ENCODE measurements at regions not wholly inside any gene's neighbourhood (a gene's known extent, or its start where the extent isn't known, plus 50 kb on each side); places are given as distances from the start of the nearest gene placed in this dataset.

DNA sequence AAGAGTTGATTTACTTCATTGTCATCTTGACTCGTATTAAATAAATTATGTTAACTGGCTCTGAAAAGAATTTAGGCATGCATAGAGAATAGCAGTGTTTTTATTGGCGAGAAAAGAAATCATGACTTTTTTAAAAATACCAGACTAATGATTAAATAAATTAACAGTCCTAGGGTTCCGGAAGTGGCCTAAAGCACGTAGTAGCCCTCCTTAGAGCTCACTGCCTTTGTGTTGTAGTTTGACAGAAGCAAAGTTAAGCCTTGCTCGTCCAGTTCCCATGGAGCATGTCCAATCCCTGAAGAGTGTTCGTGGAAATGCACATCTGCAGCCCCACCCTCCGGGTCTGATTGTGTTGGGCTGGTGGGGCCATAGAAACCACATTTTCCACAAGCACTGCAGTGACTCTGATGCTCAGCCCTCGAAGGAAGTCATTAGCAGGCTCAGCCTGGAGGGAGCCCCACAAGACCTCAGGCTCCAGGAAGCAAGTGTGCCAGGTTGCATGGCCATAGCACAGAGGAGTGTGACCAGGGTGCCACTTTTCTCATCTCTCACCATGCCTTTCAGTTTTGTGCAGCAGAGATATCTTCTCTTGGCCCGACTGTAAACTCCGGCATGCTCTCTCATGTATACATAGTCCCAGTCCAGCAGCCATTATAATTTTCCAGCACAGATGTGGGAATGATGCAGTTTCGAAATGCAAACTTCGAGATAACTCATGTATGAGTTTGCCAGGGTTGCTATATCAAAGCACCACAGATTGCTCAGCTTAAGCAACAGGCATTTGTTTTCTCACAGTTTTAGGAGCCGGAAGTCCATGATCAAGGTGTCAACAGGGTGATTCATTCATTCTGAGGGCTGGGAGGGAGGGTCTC is 188.6 kb upstream of the SH3BP4 start:
- no peaks in the 10 kb centered on the region for H3K36me3 ChIP-seq (ENCODE audit: control insufficient read depth in 2 of 2, extremely low read depth in 1 of 2, insufficient read depth in 2 of 2, low read length in 2 of 2)
- no peak overlapping the region for H3K9ac ChIP-seq (ENCODE audit: control insufficient read depth, extremely low read depth, insufficient read depth, low read length)
- DNase-seq (ENCODE audit: low read depth, low spot score) = no peak
- no peak for FAIRE-seq
- no peaks in the 10 kb centered on the region for H3K4me1 ChIP-seq (ENCODE audit: control insufficient read depth, extremely low read depth, insufficient read depth, low read length)
- no peaks in the 10 kb centered on the region for H3K9me1 ChIP-seq (ENCODE audit: control insufficient read depth, extremely low read depth, insufficient read depth, low read length)
- no peaks in the 10 kb centered on the region for H3K9me3 ChIP-seq (ENCODE audit: control insufficient read depth, low read depth, low read length)
- H3K27ac ChIP-seq (ENCODE audit: control insufficient read depth, insufficient read depth, low read length) = no peak overlapping the region
- no peak overlapping the region for H3K4me2 ChIP-seq (ENCODE audit: control insufficient read depth, extremely low read depth, insufficient read depth, low read depth, low read length)
- no peaks in the 10 kb centered on the region for H3K79me2 ChIP-seq (ENCODE audit: control insufficient read depth, insufficient read depth, low read length)
- dilution Hi-C loops (cut with MboI; ENCODE audit: extremely low pct_ligation_motif_present, low sequenced_read_pairs) = no loop called here
- H2AFZ ChIP-seq (ENCODE audit: control insufficient read depth, low read length) = no peak overlapping the region
- TF ChIP-seq EZH2 (IDR thresholded peaks at IDR 0.05; ENCODE audit: low read length) = no peak
- TF ChIP-seq, protein P1, sequence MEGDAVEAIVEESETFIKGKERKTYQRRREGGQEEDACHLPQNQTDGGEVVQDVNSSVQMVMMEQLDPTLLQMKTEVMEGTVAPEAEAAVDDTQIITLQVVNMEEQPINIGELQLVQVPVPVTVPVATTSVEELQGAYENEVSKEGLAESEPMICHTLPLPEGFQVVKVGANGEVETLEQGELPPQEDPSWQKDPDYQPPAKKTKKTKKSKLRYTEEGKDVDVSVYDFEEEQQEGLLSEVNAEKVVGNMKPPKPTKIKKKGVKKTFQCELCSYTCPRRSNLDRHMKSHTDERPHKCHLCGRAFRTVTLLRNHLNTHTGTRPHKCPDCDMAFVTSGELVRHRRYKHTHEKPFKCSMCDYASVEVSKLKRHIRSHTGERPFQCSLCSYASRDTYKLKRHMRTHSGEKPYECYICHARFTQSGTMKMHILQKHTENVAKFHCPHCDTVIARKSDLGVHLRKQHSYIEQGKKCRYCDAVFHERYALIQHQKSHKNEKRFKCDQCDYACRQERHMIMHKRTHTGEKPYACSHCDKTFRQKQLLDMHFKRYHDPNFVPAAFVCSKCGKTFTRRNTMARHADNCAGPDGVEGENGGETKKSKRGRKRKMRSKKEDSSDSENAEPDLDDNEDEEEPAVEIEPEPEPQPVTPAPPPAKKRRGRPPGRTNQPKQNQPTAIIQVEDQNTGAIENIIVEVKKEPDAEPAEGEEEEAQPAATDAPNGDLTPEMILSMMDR (optimal IDR thresholded peaks at IDR 0.05 in 1 of 3, IDR thresholded peaks at IDR 0.05 in 1 of 3, conservative IDR thresholded peaks at IDR 0.05 in 1 of 3; ENCODE audit: extremely low read depth in 1 of 3, insufficient read depth in 2 of 3, low read length in 3 of 3) = no peak
- H3K27me3 ChIP-seq (ENCODE audit: control insufficient read depth, extremely low read depth, insufficient read depth, low read length) = peaks cover 8% of the 10 kb centered on the region
- no peaks in the 10 kb centered on the region for H4K20me1 ChIP-seq (ENCODE audit: control insufficient read depth, extremely low read depth, insufficient read depth, low read length)
- H3K4me3 ChIP-seq (ENCODE audit: control insufficient read depth in 2 of 3, extremely low read depth in 1 of 3, insufficient read depth in 2 of 3, low read depth in 1 of 3, low read length in 3 of 3) = no peak overlapping the region

DNA sequence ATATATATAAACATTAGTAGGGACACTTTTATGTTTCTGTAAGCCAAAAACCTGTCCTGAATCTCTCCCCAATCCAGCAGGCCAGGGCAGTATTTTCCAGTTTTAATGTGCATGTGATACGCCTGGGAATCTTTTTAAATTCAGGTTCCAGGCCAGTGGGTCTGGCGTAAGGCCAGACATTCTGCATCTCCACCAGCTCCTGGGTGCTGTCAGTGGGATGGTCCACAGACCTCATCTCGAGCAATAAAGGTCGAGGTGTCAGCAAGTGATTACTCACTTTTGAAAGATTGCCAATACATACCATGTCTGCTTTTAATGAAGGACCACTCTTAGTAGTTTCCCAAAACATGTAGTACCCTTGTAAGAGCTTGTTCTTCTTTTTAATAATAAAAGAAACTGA is 189.9 kb upstream of the SH3BP4 start:
- Histone ChIP-seq H3K9me3 (ENCODE audit: control insufficient read depth, low read depth, low read length) (no peaks in the 10 kb centered on the region), H3K4me3 (ENCODE audit: control insufficient read depth in 2 of 3, extremely low read depth in 1 of 3, insufficient read depth in 2 of 3, low read depth in 1 of 3, low read length in 3 of 3) (no peak overlapping the region), H3K9me1 (ENCODE audit: control insufficient read depth, extremely low read depth, insufficient read depth, low read length) (no peaks in the 10 kb centered on the region), H3K27ac (ENCODE audit: control insufficient read depth, insufficient read depth, low read length) (no peak overlapping the region), H3K4me1 (ENCODE audit: control insufficient read depth, extremely low read depth, insufficient read depth, low read length) (no peaks in the 10 kb centered on the region), H3K36me3 (ENCODE audit: control insufficient read depth in 2 of 2, extremely low read depth in 1 of 2, insufficient read depth in 2 of 2, low read length in 2 of 2) (no peaks in the 10 kb centered on the region), H3K79me2 (ENCODE audit: control insufficient read depth, insufficient read depth, low read length) (no peaks in the 10 kb centered on the region), H4K20me1 (ENCODE audit: control insufficient read depth, extremely low read depth, insufficient read depth, low read length) (no peaks in the 10 kb centered on the region), H3K4me2 (ENCODE audit: control insufficient read depth, extremely low read depth, insufficient read depth, low read depth, low read length) (no peak overlapping the region), H2AFZ (ENCODE audit: control insufficient read depth, low read length) (no peak overlapping the region), H3K27me3 (ENCODE audit: control insufficient read depth, extremely low read depth, insufficient read depth, low read length) (peaks cover 2% of the 10 kb centered on the region), H3K9ac (ENCODE audit: control insufficient read depth, extremely low read depth, insufficient read depth, low read length) (no peak overlapping the region)
- TF ChIP-seq, protein P1 (optimal IDR thresholded peaks at IDR 0.05 in 1 of 3, IDR thresholded peaks at IDR 0.05 in 1 of 3, conservative IDR thresholded peaks at IDR 0.05 in 1 of 3; ENCODE audit: extremely low read depth in 1 of 3, insufficient read depth in 2 of 3, low read length in 3 of 3) = no peak
- no peak for TF ChIP-seq EZH2 (IDR thresholded peaks at IDR 0.05; ENCODE audit: low read length)
- dilution Hi-C loops (cut with MboI; ENCODE audit: extremely low pct_ligation_motif_present, low sequenced_read_pairs) = no loop called here
- FAIRE-seq = no peak
- no peak for DNase-seq (ENCODE audit: low read depth, low spot score)

Data from keratinocyte (primary cell).